ENCODE measurements at regions not wholly inside any gene's neighbourhood (a gene's known extent, or its start where the extent isn't known, plus 50 kb on each side); places are given as distances from the start of the nearest gene placed in this dataset.

GRCh38 chr1:213416461-213417224 lies 365.6 kb downstream of the RPS6KC1 start:
- TF ChIP-seq CTCF (IDR thresholded peaks at IDR 0.05) (no peak), POLR2A (IDR thresholded peaks at IDR 0.05) (no peak), POLR2AphosphoS5 (IDR thresholded peaks at IDR 0.05; ENCODE audit: insufficient read depth in 1 of 2, low read depth in 1 of 2) (no peak)
